SK-N-SH (cell line): ENCODE measurements at regions not wholly inside any gene's neighbourhood (a gene's known extent, or its start where the extent isn't known, plus 50 kb on each side); places are given as distances from the start of the nearest gene placed in this dataset.

ENCODE experiments used
- CTCF ChIA-PET: fragments of 300-600, 350-600 bp; formaldehyde crosslinking; extraction: SDS; loops from one replicate; lab custom pipeline; 2021; lab: Yijun Ruan, JAX
- POLR2A ChIA-PET: fragments of 350-600 bp; sonication (Branson Sonifier 250); formaldehyde crosslinking; extraction: SDS; loops from one replicate; lab custom pipeline; 2020; ENCODE audit warnings: antibody characterized with exemption, inconsistent platforms; lab: Yijun Ruan, JAX
- DNase-seq: peaks from one replicate; pipeline ENCODE4 v3.0.0; 2012
- H2AFZ ChIP-seq: fragments of 200-600 bp; sonication (generic); 2 replicates; pipeline ENCODE4 v1.8.1; 2016; ENCODE audit warnings: antibody characterized with exemption, mild to moderate bottlenecking, low read depth
- H3F3A ChIP-seq: fragments of 200-600 bp; sonication (generic); replicated peaks from 2 replicates; pipeline ENCODE3; 2016; ENCODE audit warnings: antibody characterized with exemption, mild to moderate bottlenecking; ENCODE audit not compliant: insufficient read depth
- H3K27ac ChIP-seq, 2 experiments: fragments of 200-500 bp in 1 of 2; fragments of 200-600 bp in 1 of 2; sonication (Bioruptor generic) in 1 of 2; sonication (generic), shearing (Covaris generic) in 1 of 2; 2 replicates each; pipeline versions ENCODE4 v1.5.1 to v1.6.1; 2014 to 2016; ENCODE audit warnings: low read depth in 2 of 2, inconsistent platforms in 1 of 2, low read length in 1 of 2, mild to moderate bottlenecking in 1 of 2, mixed read lengths in 1 of 2
- H3K27me3 ChIP-seq: fragments of 200-600 bp; sonication (generic), shearing (Covaris generic); 2 replicates; pipeline ENCODE4 v1.6.1; 2016; ENCODE audit warnings: mixed run types; ENCODE audit not compliant: insufficient read depth
- H3K36me3 ChIP-seq, 2 experiments: fragments of 200-500 bp in 1 of 2; fragments of 200-600 bp in 1 of 2; sonication (Bioruptor generic) in 1 of 2; sonication (generic) in 1 of 2; replicated peaks in 1 of 2; 2 replicates each; pipeline versions ENCODE3 to v1.5.1; 2014 to 2016; ENCODE audit warnings: low read length in 1 of 2, mild to moderate bottlenecking in 1 of 2; ENCODE audit not compliant: insufficient read depth in 2 of 2, control insufficient read depth in 1 of 2
- H3K4me1 ChIP-seq, 2 experiments: fragments of 200-500 bp in 1 of 2; fragments of 200-600 bp in 1 of 2; sonication (Bioruptor generic) in 1 of 2; sonication (generic), shearing (Covaris generic) in 1 of 2; 2 replicates each; pipeline versions ENCODE4 v1.5.1 to v1.6.1; 2014 to 2016; ENCODE audit warnings: low read depth in 1 of 2, low read length in 1 of 2, mixed run types in 1 of 2; ENCODE audit not compliant: insufficient read depth in 2 of 2, control insufficient read depth in 1 of 2
- H3K4me2 ChIP-seq: fragments of 200-600 bp; sonication (generic), shearing (Covaris generic); 2 replicates; pipeline ENCODE4 v1.6.1; 2017; ENCODE audit warnings: mixed run types
- H3K4me3 ChIP-seq, 2 experiments: fragments of 200-500 bp in 1 of 2; fragments of 200-600 bp in 1 of 2; sonication (Bioruptor generic) in 1 of 2; sonication (generic), shearing (Covaris generic) in 1 of 2; 2 replicates each; pipeline versions ENCODE4 v1.5.1 to v1.8.1; 2014 to 2016; ENCODE audit warnings: low read depth in 2 of 2, inconsistent platforms in 1 of 2, low read length in 1 of 2, mild to moderate bottlenecking in 1 of 2, mixed read lengths in 1 of 2, moderate library complexity in 1 of 2
- H3K79me2 ChIP-seq: fragments of 200-600 bp; sonication (generic); 2 replicates; pipeline ENCODE4 v1.8.1; 2017; ENCODE audit warnings: mild to moderate bottlenecking; ENCODE audit not compliant: insufficient read depth
- H3K9ac ChIP-seq: fragments of 200-600 bp; sonication (generic); 2 replicates; pipeline ENCODE4 v1.6.1; 2017; ENCODE audit warnings: mixed run types
- H3K9me2 ChIP-seq: fragments of 200-600 bp; sonication (generic); 2 replicates; pipeline ENCODE4 v1.6.1; 2017; ENCODE audit warnings: mixed run types
- H3K9me3 ChIP-seq: fragments of 200-600 bp; sonication (generic); 2 replicates; pipeline ENCODE4 v1.6.1; 2017; ENCODE audit warnings: mixed run types, mild to moderate bottlenecking, moderate library complexity
- H4K20me1 ChIP-seq: fragments of 200-600 bp; sonication (generic); 2 replicates; pipeline ENCODE4 v1.6.1; 2017; ENCODE audit warnings: mild to moderate bottlenecking, mixed run types; ENCODE audit not compliant: insufficient read depth
- ELF1 ChIP-seq: IDR thresholded peaks from 2 replicates; pipeline ENCODE4 v1.4.0; 2012
- FOXM1 ChIP-seq: IDR thresholded peaks from 2 replicates; pipeline ENCODE4 v1.4.0; 2012; ENCODE audit warnings: low read depth, mild to moderate bottlenecking
- GABPA ChIP-seq: IDR thresholded peaks from 2 replicates; pipeline ENCODE4 v1.4.0; 2012; ENCODE audit warnings: low read depth, mild to moderate bottlenecking
- JUND ChIP-seq: IDR thresholded peaks from 2 replicates; pipeline ENCODE4 v1.4.0; 2012
- MXI1 ChIP-seq: IDR thresholded peaks from 2 replicates; pipeline ENCODE4 v1.6.1; 2012; ENCODE audit warnings: mild to moderate bottlenecking, low read depth, low read length, improper control_type of control experiment
- NFIC ChIP-seq: IDR thresholded peaks from 2 replicates; pipeline ENCODE4 v1.4.0; 2012; ENCODE audit warnings: borderline replicate concordance
- NRF1 ChIP-seq: IDR thresholded peaks from 2 replicates; pipeline ENCODE4 v1.6.1; 2012; ENCODE audit warnings: low read depth, mild to moderate bottlenecking, low read length
- POLR2AphosphoS5 ChIP-seq: IDR thresholded peaks from 2 replicates; pipeline ENCODE4 v1.6.1; 2012; ENCODE audit warnings: low read depth, low read length
- RFX5 ChIP-seq: IDR thresholded peaks from 2 replicates; pipeline ENCODE4 v1.6.1; 2012; ENCODE audit warnings: mild to moderate bottlenecking, improper control_type of control experiment, low read length
- RXRA ChIP-seq: IDR thresholded peaks from 2 replicates; pipeline ENCODE4 v1.4.0; 2012; ENCODE audit warnings: low read depth, mild to moderate bottlenecking, borderline replicate concordance
- SMC3 ChIP-seq: IDR thresholded peaks from 2 replicates; pipeline ENCODE4 v1.6.1; 2012; ENCODE audit warnings: low read depth, low read length, improper control_type of control experiment
- TAF1 ChIP-seq: IDR thresholded peaks from 2 replicates; pipeline ENCODE4 v1.6.1; 2012; ENCODE audit warnings: low read depth, mild to moderate bottlenecking, low read length, moderate library complexity, borderline replicate concordance
- TEAD4 ChIP-seq: IDR thresholded peaks from 2 replicates; pipeline ENCODE4 v1.4.0; 2012; ENCODE audit warnings: mild to moderate bottlenecking, borderline replicate concordance; ENCODE audit not compliant: insufficient read depth
- YY1 ChIP-seq: IDR thresholded peaks from 2 replicates; pipeline ENCODE4 v1.4.0; 2012; ENCODE audit warnings: low read depth, mild to moderate bottlenecking
- WGBS: methylation state at CpG from one replicate; pipeline ENCODE4 v1.1.6; 2017; ENCODE audit warnings: low lambda C conversion rate; 5-methylcytosine and 5-hydroxymethylcytosine counted together
- TF ChIP-seq, protein P1 (sequence below): fragments of 150-350 bp; IDR thresholded peaks from 2 replicates; pipeline ENCODE4 v1.6.1; 2017; ENCODE audit warnings: antibody characterized with exemption, low read length, low read depth, borderline replicate concordance
- TF ChIP-seq, protein P2 (sequence below): fragments of 200-600 bp; sonication (generic); IDR thresholded peaks from 2 replicates; pipeline ENCODE4 v1.6.1; 2017; ENCODE audit warnings: antibody characterized with exemption, mild to moderate bottlenecking, moderate library complexity
- TF ChIP-seq, protein P3 (sequence below): IDR thresholded peaks from 2 replicates; pipeline ENCODE4; 2012
- TF ChIP-seq, protein P4 (sequence below): IDR thresholded peaks from 2 replicates; pipeline ENCODE4 v1.4.0; 2012; ENCODE audit warnings: low read depth, borderline replicate concordance

DNA sequence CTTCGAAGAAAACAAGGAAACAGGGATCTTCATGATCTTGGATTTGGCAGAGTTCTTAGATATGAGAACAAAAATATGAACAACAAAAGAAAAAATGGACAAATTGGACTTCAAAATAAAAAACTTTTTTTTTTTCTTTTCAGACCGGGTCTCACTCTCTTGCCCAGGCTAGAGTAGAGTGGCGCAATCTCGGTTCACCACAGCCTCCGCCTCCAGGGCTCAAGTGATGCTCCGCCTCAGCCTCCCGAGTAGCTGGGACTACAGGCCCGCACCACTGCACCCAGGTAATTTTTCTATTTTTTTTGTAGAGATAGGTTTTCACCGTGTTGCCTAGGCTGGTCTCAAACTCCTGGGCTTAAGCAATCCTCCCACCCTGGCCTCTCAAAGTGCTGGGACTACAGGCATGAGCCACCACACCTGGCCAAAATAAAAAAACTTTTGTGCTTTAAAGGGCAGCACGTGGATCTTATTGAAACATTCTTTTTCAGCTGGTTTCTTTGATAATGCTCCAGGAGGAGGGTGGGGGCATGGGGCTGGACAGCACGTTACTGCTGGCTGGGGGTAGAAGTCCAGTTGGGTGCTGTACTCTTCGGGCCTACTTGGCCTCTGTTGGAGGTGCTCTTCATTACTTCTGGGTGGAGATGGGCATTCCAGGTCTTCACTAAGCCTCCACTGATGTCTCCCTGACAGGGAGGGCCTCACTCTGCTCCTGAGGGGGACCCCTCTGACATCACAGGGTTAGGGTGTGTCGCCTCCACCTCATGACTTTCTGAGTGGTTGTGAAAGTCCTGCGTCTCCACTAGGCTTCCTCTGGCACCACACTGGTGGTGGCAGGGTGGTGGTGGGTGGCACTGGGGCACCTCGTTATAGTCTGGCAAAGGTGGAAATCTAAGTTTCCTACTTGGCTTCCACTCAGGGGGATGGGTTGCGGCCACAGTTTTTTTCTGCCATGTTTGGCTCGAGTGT lies 150.5 kb upstream of the XPO1 start:
- Histone ChIP-seq H3K9ac (no peak overlapping the region), H3F3A (no peaks in the 10 kb centered on the region), H3K9me3 (no peaks in the 10 kb centered on the region), H3K4me2 (no peak overlapping the region), H3K36me3 (no peaks in the 10 kb centered on the region), H3K79me2 (no peaks in the 10 kb centered on the region), H2AFZ (no peak overlapping the region), H3K4me3 (no peak overlapping the region), H3K4me1 (no peaks in the 10 kb centered on the region), H3K27ac (no peak overlapping the region), H4K20me1 (no peaks in the 10 kb centered on the region), H3K9me2 (no peaks in the 10 kb centered on the region), H3K27me3 (no peaks in the 10 kb centered on the region)
- 93% methylated on average over 17 of the region's 17 CpGs for WGBS
- ChIA-PET POLR2A (no interaction called here), CTCF (interaction anchor here (0.7 kb wide), 1 partner anchor 12 kb away, joined by 5 read pairs; no protein-coding TSS in a partner anchor)
- DNase-seq, result no peak
- TF ChIP-seq, protein P1, sequence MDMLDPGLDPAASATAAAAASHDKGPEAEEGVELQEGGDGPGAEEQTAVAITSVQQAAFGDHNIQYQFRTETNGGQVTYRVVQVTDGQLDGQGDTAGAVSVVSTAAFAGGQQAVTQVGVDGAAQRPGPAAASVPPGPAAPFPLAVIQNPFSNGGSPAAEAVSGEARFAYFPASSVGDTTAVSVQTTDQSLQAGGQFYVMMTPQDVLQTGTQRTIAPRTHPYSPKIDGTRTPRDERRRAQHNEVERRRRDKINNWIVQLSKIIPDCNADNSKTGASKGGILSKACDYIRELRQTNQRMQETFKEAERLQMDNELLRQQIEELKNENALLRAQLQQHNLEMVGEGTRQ, result no peak
- TF ChIP-seq YY1 (no peak), POLR2AphosphoS5 (no peak), FOXM1 (no peak), TAF1 (no peak), NFIC (no peak), TEAD4 (no peak), GABPA (no peak), NRF1 (no peak), MXI1 (no peak), JUND (no peak), ELF1 (no peak), SMC3 (no peak), RFX5 (no peak), RXRA (no peak)
- TF ChIP-seq, protein P2, sequence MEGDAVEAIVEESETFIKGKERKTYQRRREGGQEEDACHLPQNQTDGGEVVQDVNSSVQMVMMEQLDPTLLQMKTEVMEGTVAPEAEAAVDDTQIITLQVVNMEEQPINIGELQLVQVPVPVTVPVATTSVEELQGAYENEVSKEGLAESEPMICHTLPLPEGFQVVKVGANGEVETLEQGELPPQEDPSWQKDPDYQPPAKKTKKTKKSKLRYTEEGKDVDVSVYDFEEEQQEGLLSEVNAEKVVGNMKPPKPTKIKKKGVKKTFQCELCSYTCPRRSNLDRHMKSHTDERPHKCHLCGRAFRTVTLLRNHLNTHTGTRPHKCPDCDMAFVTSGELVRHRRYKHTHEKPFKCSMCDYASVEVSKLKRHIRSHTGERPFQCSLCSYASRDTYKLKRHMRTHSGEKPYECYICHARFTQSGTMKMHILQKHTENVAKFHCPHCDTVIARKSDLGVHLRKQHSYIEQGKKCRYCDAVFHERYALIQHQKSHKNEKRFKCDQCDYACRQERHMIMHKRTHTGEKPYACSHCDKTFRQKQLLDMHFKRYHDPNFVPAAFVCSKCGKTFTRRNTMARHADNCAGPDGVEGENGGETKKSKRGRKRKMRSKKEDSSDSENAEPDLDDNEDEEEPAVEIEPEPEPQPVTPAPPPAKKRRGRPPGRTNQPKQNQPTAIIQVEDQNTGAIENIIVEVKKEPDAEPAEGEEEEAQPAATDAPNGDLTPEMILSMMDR, result no peak
- TF ChIP-seq, protein P3, sequence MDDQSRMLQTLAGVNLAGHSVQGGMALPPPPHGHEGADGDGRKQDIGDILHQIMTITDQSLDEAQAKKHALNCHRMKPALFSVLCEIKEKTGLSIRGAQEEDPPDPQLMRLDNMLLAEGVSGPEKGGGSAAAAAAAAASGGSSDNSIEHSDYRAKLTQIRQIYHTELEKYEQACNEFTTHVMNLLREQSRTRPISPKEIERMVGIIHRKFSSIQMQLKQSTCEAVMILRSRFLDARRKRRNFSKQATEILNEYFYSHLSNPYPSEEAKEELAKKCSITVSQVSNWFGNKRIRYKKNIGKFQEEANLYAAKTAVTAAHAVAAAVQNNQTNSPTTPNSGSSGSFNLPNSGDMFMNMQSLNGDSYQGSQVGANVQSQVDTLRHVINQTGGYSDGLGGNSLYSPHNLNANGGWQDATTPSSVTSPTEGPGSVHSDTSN, result no peak
- TF ChIP-seq, protein P4, sequence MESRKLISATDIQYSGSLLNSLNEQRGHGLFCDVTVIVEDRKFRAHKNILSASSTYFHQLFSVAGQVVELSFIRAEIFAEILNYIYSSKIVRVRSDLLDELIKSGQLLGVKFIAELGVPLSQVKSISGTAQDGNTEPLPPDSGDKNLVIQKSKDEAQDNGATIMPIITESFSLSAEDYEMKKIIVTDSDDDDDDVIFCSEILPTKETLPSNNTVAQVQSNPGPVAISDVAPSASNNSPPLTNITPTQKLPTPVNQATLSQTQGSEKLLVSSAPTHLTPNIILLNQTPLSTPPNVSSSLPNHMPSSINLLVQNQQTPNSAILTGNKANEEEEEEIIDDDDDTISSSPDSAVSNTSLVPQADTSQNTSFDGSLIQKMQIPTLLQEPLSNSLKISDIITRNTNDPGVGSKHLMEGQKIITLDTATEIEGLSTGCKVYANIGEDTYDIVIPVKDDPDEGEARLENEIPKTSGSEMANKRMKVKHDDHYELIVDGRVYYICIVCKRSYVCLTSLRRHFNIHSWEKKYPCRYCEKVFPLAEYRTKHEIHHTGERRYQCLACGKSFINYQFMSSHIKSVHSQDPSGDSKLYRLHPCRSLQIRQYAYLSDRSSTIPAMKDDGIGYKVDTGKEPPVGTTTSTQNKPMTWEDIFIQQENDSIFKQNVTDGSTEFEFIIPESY, result no peak
